Kidney tubule cell (primary cell): ENCODE measurements at regions not wholly inside any gene's neighbourhood (a gene's known extent, or its start where the extent isn't known, plus 50 kb on each side); places are given as distances from the start of the nearest gene placed in this dataset.

ENCODE experiments used
- DNase-seq: peaks from one replicate; pipeline ENCODE4 v3.0.0-alpha.2; 2018; ENCODE audit warnings: low spot score

DNA sequence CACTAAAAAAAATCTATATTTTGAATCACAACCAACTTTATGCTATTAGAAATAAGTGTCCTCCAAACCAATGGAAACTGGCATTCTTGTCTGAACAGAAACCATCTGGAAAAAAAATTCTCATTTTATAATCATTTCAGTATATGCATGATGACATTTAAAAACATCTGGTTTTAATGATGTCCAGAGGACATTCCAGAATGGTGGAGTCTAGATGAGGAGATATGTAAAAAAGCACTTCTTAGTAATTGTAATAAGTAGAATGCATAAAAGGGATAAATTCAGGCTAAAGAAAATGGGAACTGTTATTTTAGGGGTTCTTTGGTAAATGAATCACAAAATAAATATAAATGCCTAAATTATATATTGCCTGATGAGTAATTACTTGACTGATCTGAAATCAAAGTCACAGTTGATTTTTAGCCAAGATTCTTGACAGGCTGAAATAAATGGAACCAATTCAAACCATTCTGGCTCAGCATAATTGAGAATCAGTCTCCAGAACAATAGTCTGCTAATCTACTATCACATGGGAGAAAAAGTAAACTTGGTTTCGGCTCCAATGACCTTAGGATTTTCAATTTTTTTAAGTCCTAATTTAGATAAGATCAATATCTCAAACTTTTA lies 636.6 kb downstream of the FAT4 start:
- DNase-seq: no peak

DNA sequence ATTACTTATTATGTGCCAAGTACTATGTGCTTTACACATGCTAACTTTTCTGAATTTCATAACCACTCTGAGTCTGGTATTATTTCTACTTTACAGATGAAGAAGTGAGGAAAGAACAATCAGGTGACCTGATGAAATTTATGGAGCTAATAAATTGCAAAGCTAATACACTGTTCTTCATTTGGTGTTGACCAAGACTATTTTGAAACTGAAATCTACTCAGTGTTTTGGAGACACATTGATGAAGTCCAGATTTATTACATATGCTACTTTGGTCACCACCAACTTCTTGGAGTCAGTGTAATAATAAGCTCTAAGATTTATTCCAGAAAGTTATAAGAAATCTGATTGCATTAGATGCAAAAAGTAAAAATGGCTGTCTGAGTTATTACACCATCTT lies 637.9 kb downstream of the FAT4 start:
- DNase-seq: no peak

DNA sequence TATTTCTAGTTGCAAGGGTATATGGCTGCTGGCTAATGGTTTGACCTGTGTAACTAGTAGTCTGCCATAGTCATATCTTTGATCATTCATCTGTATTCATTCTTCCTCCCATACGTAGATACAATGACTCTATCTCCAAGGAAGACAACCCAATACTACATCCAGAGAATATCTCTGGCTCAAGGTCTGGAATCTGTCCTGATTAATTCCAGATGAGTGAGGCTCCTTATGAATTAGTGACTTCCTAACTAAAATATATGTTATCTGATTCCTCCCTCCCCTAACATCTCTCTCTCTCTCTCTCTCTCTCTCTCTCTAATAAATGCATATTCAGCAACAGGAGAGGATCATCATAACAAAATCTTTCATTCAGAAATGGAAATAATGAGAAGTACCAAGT lies 641.5 kb downstream of the FAT4 start:
- no peak for DNase-seq

DNA sequence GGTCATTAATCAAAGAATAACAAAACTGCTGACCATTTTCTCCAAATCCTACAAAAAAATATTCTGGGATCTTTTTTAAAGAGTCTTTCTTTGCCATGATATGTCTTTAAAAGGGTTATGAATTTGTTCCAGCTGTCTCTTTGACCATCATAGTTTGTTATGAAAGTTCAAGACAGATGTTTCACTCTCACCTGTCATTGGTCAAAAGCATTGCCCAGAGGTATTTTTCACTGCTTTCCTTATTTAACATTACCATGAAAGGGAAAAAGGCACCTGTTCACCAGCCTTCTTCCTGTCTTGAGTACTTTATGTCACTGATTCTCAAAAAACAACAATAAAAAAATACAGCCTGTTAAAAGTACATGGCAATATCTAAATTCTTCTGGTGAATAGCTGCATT lies 643.8 kb downstream of the FAT4 start:
- no peak for DNase-seq

DNA sequence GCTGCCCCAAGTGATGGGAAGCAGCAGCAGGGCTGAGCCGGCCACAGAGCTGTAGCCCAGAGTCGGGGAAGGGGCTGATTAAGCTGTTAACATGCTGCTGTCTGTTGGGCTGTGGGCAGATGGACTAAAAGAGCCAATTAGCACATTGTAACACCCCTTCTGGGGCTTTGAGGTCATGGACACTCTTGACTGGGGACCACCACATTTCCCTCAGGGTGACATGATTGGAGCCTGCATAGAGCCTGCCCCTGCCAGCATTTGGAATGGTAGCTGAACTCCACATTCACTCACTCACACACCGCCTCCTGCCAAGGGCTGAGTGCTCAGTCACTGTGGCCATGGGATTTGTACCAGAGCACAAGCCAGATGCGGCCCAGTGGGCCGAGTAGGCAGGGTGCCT lies 646.9 kb downstream of the FAT4 start:
- no peak for DNase-seq

DNA sequence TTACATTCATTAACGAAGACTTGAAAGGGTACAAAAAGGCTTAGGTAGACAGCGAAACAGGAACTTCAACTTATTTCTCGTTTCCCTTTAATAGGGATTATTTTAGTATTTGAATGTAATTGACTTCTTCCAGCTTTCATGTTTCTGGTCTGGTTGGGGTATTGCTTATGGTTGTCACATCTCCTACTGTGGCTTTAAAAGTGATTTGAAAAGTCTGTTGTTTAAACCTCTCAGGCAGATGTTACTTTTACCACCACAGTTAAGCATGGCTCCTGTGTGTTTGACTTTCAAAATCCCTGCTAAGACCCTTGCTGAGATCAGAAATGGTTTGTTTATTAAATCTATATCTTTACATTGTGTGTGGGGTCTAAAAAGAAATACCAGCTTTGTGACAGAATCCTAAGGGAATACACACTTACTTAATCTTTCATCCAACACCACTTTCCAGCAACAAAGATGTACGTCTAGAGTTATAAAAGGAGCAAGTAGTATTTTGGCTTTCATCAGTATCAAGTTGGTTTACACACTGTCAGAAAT lies 661.2 kb downstream of the FAT4 start:
- no peak for DNase-seq

DNA sequence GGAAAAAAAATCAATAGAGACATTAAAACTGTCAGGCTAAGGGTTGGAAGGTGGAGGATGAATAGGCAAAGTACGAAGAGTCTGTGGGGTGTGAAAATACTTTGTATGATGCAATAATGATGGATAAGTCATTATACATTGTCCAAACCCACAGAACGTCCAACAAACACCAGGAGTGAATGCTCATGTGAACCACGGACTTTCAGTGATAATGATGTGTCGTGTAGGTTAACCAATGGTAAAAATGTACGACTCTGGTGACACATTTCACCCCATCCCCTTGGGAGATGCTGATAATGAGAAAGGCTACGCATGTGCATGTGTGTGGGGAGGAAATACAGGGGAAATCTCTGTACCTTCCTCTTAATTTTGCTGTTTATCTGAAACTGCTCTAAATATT lies 665.2 kb downstream of the FAT4 start:
- DNase-seq: no peak

DNA sequence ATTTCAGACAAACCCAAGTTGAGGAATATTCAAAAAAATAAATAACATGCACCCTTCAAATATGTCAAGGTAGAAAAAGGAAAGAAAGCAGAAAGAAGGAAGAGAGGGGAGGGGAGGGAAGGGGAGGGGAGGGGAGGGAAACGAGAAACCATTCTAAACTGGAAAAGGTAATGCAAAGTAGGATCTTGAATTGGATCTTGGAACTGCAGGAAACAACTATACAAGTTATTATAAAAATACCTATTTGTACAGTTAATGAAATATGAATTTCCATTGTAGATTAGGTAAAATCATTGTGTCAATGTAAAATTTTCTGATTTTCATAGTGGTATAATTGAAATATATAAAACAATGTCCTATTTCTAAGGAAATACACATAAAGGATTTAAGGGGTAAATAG lies 668.4 kb downstream of the FAT4 start:
- no peak for DNase-seq

DNA sequence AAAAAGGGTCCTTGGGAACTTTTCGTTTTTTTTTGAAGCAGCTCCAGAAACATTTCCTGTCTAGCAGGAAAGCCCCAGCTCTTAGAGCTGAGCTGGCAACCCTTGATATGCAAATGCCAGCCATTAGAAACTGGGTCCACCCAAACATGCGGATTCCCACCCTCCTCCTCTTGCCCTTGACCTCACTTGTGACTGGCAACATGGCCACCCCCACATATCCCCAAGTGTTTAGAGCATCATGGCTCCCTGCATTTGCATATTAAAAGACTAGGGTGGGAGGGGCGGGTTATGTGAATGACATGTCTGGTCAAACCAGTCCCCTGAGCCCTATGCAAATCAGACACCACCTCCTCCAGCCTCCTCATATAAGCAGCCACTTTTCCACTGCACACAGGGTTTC lies 671.1 kb downstream of the FAT4 start:
- peak; percentile 1 for DNase-seq

DNA sequence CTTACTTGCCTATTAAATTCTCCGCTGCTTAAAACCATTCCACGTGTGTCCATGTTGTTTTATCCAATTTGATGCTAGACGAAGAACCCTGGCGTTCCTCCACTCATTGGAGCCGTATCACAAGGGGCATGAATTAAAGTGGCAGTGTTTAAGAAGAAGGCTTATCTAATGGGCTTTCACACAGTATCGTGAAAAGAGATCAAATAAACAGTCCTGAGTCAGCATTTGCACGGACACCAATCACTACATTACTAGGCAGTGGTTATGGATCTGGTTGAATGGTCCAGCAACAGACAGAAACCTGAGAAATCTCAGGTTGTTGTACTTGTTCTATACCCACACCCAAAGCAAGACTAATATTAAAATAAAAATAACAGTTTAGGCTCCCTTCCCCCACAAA lies 671.6 kb downstream of the FAT4 start:
- no peak for DNase-seq

DNA sequence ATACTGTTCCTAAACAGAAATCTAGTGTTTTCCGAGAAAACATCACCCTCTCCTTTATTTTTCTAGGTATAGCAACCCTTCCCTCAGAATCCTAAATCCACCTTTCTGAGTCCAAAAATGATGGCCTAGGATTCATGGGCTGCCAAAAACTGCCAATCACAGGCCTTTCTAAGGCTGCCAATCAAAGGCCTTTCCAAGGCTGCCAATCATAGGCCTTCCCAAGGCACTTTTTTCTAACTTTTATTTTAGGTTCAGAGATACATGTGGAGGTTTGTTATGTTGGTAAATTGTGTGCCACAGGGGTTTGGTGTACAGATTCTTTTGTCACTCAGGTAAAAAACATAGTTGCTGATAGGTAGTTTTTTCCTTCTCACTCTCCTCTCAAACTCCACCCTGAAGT lies 673.7 kb downstream of the FAT4 start:
- DNase-seq: no peak

DNA sequence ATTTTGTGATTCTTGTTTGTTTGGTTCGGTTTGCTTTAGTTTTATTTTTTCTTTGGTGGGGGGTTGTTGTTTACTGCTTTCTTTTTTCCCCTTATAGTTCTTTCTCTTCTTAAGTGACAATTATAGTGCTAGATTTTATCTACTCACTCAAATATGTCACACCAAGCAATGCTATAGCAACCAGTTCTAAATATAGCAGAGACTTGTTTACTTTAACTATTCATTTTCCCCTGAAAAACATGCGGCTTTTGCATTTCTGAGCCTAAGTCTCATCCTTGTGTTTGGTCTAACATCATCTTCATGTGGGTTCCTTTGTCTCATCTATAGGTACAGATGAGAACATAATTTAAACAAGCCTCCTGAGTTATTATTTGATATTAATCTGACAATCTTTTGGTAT lies 676.6 kb downstream of the FAT4 start:
- DNase-seq: no peak

DNA sequence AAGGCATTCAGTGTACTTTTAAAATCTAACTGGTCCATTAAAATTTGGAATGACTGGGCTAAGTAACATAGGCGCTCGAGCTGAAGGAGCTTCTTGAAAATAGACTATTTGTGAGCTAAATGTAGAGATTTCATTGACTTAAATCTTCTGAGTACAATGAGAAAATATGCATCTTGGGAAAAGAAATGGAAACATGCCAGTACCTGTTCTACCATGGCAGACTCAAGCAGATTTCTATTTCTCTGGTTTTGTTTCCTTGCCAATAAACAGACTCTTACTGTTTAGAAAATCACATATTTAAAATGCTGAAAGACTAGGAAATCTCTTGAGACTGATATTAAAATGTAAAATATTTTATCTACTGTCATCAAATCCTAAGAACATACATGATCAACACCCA lies 678.1 kb downstream of the FAT4 start:
- no peak for DNase-seq

DNA sequence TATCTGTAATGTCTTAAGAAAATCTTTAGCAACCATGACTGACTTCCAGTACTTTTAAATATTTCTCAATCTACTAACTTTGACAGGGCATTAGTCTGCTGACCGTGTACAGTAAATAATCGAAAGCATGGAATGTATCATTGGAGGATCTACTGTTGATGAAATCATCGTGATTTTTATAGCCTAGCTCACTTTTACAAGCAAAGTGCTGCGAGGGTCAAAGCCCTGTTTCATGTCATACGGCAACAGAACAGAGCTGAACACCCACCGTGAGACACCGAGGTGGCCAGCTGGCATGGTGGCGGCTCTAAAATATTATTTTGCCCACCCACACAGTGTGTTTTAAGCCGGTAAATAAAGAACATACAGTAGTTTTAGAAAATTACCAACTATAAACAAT lies 679.3 kb downstream of the FAT4 start:
- no peak for DNase-seq

DNA sequence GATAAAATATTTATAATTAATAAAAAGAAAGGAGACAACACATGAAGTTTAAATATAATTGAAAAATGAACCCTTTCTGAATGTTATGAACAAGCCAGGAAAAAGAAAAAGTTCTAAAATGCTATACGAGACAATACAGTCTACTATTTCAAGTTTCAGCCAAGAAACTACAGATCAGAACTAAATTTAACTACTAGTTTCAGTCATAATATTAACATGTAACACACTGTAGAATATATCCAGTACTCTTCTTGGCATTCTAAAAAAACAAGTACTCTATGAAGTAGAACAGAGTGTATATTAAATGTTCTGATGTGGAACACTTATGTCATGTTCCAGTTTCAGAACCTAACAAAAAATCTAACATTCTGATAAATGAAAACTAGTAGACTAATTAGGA lies 679.7 kb downstream of the FAT4 start:
- DNase-seq: no peak

DNA sequence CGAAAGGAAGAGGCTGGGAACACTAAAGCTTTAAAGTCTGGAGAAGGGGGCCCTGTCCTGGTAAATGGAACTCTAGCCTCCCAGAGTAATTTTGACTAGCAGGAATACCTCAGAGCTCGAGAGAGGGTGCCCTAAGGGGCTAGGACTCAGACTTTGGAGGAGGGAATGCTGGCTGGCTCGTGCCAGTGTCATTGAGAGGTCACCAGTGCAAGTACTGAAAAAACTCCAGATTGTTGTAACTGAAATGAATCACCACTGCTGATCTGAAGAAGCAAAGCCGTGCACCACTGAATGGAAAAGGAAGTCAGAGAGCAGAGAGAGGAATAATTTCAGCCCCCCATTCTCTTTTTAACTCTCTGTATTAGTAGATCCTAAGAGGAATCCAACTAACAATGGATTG lies 690.2 kb downstream of the FAT4 start:
- peak; percentile 34 for DNase-seq

DNA sequence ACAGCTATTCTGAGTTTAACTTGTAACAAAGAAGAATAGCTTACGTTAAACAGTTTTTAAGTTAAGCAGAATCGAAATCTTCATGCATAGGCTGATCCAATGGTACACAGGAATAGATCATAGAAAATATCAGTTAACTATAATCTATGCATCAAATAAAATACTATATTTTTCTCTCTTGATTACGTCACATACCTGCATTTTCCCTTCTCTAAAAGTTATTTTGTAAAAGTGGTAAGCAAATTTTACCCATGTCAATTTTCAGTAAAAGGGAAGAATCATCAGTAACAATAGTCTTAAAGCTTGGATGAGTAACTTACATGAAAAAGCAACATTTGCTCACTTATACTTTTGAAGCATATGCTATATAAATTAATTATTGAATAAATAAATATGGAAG lies 692.4 kb downstream of the FAT4 start:
- DNase-seq: no peak

DNA sequence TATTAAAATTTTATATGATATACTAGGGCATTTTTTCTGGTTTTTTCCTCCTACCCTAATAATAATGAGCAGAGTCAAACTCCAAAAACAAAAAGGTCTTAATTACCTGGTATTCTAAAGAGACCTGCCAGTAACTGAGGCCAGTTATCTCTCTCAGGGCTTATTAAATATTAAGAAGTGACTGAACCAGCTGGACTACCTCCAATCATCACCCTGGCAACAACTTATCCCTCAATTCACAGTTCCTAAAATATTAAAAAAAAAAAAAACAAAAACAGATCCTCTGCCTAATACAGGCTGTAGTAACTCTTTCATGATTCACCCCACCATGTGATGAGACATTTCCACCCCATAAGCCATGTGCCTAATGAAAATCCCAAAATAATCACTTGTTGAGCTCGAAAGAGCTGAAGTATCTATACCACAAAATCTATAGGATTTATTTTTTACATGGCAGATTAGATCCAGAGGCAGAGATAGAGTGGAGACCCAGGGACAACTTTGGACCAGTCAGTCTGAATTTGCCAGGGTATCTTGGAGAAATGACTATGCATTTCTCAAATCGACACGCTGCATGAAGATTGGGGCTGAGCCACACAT lies 698.0 kb downstream of the FAT4 start:
- no peak for DNase-seq

DNA sequence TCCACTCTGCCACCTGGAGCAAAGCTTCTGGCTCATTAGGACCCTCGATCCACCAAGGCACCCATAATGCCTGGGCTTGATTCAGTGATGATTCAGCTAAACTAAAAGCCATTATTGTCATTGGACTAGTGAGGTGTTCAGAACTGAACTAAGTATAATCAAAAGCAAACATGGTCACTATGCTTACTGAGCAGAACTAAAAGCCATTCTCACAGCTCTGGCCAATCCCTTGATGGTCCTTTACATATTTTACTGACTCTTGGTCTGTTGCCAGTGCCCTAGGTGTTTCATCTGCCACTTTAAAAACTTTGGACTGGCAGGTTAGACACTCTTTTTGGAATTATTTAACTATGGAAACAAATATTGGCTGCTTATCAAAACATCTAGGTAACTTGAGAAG lies 703.5 kb downstream of the FAT4 start:
- no peak for DNase-seq

DNA sequence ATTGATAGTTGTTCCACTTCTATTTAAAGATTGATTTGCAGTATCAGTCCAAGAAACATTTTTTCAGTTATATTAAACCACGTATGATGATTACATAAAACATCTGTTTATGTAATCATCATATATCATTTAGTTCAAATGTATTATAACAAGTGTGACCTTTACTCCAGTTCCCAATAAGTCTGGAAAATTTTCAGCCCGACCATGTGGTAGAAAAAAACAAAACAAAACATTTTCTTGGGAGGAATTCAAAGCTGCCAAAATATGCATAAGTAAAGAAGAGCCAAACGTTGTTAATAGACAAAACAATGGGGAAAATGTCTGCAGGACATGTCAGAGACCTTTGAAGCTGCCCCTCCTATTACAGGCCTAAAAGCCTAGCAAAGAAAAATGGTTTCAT lies 709.1 kb downstream of the FAT4 start:
- DNase-seq: no peak

DNA sequence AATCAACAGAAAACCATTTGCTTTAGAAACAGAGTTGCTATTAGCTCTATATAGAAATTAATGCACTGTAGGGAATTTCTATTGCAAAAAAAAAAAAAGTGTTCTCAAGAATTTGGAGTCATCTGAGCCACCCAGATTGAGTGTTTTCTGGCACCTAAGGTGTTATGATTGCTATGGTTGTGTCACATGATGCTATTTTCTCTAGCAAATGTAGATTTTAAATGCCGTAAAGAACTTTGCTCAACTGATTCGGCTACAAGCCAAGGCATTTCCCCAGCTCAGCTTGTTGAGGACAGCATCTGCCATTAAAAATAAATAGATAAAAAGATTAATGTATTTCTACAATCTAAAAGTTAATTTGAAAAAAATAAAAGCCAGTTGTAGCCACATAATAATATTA lies 712.8 kb downstream of the FAT4 start:
- no peak for DNase-seq

DNA sequence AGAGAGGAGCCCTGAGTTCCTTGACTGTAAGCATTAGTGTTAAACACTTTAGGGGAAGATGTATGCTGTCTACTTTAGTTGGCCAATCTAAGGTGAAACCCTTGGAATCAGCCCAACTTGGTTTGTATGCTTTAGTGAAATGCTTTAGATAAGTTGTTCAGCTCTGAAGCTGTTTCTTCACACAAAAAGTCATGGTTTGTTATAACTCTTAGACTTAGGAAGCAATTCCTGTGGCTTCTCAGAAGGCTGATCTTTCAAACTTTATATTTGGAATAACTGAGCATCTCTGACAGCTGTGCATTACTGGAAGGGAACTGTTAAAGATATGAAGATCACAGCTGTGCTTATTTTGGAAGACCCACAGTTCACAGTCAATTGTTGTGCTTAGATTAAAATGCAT lies 714.1 kb downstream of the FAT4 start:
- DNase-seq: no peak

DNA sequence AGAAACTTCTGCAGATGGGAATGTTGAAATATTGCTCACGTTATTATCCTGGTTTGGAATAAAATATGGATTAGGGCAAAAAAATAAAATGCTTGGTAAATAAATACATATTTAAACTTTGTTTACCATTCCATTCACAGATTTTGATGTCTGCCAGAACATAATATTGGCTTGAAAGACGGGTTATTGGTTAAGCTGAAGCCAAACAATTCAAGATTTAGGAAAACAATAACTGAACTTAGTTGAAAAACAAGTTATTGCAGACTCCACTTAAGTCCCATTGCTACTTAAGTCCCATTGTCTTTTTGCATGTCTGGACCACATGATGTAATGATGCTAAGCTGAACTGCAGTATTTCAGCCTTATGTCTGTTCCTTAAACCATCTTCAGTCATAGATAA lies 722.5 kb downstream of the FAT4 start:
- no peak for DNase-seq

DNA sequence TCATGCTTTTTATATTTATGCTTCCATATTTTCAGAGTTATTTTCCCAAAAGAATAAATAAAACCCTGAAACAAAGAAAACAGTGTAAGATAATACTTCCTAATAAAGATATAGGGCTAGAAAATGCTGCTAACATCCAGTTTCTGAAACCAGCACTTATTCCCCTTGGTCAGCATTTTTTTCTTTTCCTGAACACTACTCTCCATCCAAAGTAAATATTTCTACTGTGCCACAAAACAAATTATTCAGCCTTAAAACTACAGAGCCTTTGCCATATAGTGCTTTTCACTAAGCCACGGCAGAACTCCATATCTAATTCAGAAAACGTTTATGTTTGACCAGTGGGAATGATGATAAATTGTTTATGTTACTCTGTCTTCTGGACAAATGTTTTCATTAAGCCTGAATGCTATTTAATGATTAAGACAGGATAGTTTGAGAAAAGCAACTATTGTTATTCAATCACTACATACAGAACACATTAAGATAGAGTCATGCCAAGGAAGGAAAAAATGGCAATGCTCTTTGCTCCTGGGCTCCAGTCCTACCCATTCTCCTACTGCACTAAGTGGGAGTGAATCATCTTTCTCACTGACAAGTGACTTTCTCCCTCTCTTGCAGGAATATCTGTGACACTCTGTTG lies 723.9 kb downstream of the FAT4 start:
- DNase-seq: no peak
